T-helper 1 cell treated with Interleukin-12 subunit alpha and Interleukin-12 subunit beta and Interleukin-4 antibody, amounts not matched to agents 30 μg/mL and 1 μg/mL, for 36 hours (primary cell): ENCODE measurements at regions not wholly inside any gene's neighbourhood (a gene's known extent, or its start where the extent isn't known, plus 50 kb on each side); places are given as distances from the start of the nearest gene placed in this dataset.
"Not testable (repeated sequence)": the region's sequence is repeated elsewhere in the genome, so short reads cannot be mapped to it uniquely, and the experiment has no call there.

Experiments
- H3K27ac Mint-ChIP-seq: one replicate; pipeline ENCODE4 v1.8.0; 2021; ENCODE audit warnings: mild to moderate bottlenecking, mixed read lengths
- H3K27me3 Mint-ChIP-seq: one replicate; pipeline ENCODE4 v1.8.0; 2021; ENCODE audit warnings: low read depth, mixed read lengths
- H3K36me3 Mint-ChIP-seq: one replicate; pipeline ENCODE4 v1.8.0; 2021; ENCODE audit warnings: low read depth, mixed read lengths
- H3K4me1 Mint-ChIP-seq: one replicate; pipeline ENCODE4 v1.8.0; 2021; ENCODE audit warnings: low read depth, mixed read lengths
- H3K4me3 Mint-ChIP-seq: one replicate; pipeline ENCODE4 v1.8.0; 2021; ENCODE audit warnings: mild to moderate bottlenecking, moderate library complexity, mixed read lengths
- H3K9me3 Mint-ChIP-seq: one replicate; pipeline ENCODE4 v1.8.0; 2021; ENCODE audit warnings: mixed read lengths

DNA sequence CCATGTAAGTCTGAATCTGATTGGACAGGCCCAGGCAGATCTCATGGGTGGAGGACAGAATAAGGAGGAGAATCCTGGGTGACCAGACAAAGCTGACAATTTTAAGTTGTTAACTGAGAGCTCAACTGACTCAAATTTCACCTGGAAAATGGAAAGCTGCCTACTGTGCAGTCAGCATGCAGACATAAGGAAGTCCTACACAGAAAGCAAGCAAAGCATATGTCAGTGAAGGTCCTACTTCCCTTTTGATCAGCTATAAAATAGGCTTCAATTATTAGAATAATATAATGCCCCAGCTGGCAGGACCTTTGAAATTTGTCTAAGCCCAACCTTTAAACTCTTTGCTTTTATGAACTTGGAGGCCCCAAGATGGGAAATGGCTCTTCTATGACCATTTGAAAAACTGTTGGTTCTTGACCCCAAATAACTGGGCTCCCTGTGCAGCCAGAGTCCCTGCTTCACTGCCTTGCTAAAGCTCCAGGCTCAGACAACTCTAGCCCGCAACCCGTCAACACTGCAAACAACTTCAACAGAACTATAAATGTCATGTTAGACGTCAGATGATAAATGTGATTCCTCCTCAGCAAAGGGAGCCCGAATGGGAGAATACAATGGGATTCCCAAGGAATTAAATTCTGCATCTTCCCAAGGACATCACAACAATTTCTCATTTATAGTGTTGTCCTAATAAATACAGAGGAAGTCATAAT lies 118.9 kb upstream of the ADRA1B start:
- peaks cover 4% of the 10 kb centered on the region for H3K27me3 Mint-ChIP-seq
- H3K27ac Mint-ChIP-seq, result no peak overlapping the region
- no peaks in the 10 kb centered on the region for H3K36me3 Mint-ChIP-seq
- no peaks in the 10 kb centered on the region for H3K4me1 Mint-ChIP-seq
- no peaks in the 10 kb centered on the region for H3K9me3 Mint-ChIP-seq
- H3K4me3 Mint-ChIP-seq, result no peak overlapping the region

- Mint-ChIP-seq H3K27ac (no peak overlapping the region), H3K4me3 (no peak overlapping the region), H3K36me3 (no peaks in the 10 kb centered on the region), H3K9me3 (no peaks in the 10 kb centered on the region), H3K4me1 (no peaks in the 10 kb centered on the region), H3K27me3 (peaks cover 11% of the 10 kb centered on the region)
Observed at GRCh38 chr5:159799701-159800100, 116.6 kb upstream of the ADRA1B start.

GRCh38 chr5:159800131-159800840 lies 116.0 kb upstream of the ADRA1B start:
- H3K36me3 Mint-ChIP-seq, result no peaks in the 10 kb centered on the region
- H3K4me1 Mint-ChIP-seq, result no peaks in the 10 kb centered on the region
- no peaks in the 10 kb centered on the region for H3K9me3 Mint-ChIP-seq
- H3K27me3 Mint-ChIP-seq, result peaks cover 16% of the 10 kb centered on the region
- H3K4me3 Mint-ChIP-seq, result no peak overlapping the region
- H3K27ac Mint-ChIP-seq, result no peak overlapping the region

- Mint-ChIP-seq H3K27ac (no peak overlapping the region), H3K27me3 (peaks cover 16% of the 10 kb centered on the region), H3K9me3 (peaks cover under 1% of the 10 kb centered on the region), H3K4me1 (no peaks in the 10 kb centered on the region), H3K36me3 (no peaks in the 10 kb centered on the region), H3K4me3 (no peak overlapping the region)
Observed at GRCh38 chr5:159801303-159801702, 115.0 kb upstream of the ADRA1B start.

GRCh38 chr5:159802661-159803060 lies 113.6 kb upstream of the ADRA1B start:
- Mint-ChIP-seq H3K27me3 (peaks cover 16% of the 10 kb centered on the region), H3K27ac (no peak overlapping the region), H3K4me3 (no peak overlapping the region), H3K9me3 (peaks cover 11% of the 10 kb centered on the region), H3K4me1 (no peaks in the 10 kb centered on the region), H3K36me3 (no peaks in the 10 kb centered on the region)

- H3K9me3 Mint-ChIP-seq, result peaks cover 11% of the 10 kb centered on the region
- H3K27ac Mint-ChIP-seq, result no peak overlapping the region
- H3K4me3 Mint-ChIP-seq, result no peak overlapping the region
- peaks cover 16% of the 10 kb centered on the region for H3K27me3 Mint-ChIP-seq
- H3K36me3 Mint-ChIP-seq, result no peaks in the 10 kb centered on the region
- H3K4me1 Mint-ChIP-seq, result no peaks in the 10 kb centered on the region
Observed at GRCh38 chr5:159804121-159804520, 112.2 kb upstream of the ADRA1B start.

DNA sequence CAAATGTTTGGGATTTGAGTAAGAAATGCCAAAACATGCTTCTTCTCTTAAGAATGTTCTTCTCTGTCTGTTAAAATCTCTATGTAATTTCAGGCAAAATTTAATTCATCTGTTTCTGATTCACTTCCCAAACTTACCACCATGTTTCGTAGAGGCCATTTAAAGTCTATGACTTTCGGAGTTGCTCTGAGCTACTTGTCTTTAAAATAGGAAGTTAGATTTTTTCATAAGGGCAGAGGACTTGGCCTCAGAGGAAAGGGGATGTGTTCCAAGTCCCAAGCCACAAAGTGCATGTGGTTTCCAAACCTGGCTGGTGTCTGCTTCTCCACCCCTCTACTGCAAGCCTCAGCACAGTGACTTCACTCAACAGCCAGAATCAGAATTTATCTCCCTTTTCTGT lies 111.3 kb upstream of the ADRA1B start:
- Mint-ChIP-seq H3K4me1 (no peaks in the 10 kb centered on the region), H3K27ac (no peak overlapping the region), H3K4me3 (no peak overlapping the region)

GRCh38 chr5:159807135-159807534 lies 109.1 kb upstream of the ADRA1B start:
- Mint-ChIP-seq H3K9me3 (peaks cover 15% of the 10 kb centered on the region), H3K27me3 (peaks cover 13% of the 10 kb centered on the region)
- H3K36me3 Mint-ChIP-seq, H3K4me3 Mint-ChIP-seq, H3K4me1 Mint-ChIP-seq, H3K27ac Mint-ChIP-seq: not testable (repeated sequence)

More for the DNA sequence above, 111.3 kb upstream of the ADRA1B start:
- peaks cover 16% of the 10 kb centered on the region for H3K27me3 Mint-ChIP-seq
- H3K36me3 Mint-ChIP-seq, result no peaks in the 10 kb centered on the region
- peaks cover 11% of the 10 kb centered on the region for H3K9me3 Mint-ChIP-seq

DNA sequence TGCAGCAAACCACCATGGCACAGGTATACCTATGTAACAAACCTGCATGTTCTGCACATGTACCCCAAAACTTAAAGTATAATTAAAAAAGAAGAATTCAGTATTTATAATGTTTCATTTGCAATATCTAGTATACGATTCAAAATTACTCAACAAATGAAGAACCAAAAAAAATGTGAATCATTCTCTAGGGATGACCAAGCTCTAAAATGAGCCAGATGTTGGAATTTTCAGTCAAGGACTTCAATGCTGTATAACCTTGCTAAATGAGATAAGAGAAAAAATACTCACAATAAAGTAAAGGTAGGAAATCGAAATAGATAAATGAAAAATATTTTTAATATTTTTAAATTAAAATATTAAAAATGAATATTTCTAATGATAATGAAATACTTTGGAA lies 108.7 kb upstream of the ADRA1B start:
- peaks cover 10% of the 10 kb centered on the region for H3K27me3 Mint-ChIP-seq
- H3K27ac Mint-ChIP-seq, result no peak overlapping the region
- H3K9me3 Mint-ChIP-seq, result peaks cover 18% of the 10 kb centered on the region
- no peaks in the 10 kb centered on the region for H3K36me3 Mint-ChIP-seq
- H3K4me3 Mint-ChIP-seq, result no peak overlapping the region
- H3K4me1 Mint-ChIP-seq, result no peaks in the 10 kb centered on the region

DNA sequence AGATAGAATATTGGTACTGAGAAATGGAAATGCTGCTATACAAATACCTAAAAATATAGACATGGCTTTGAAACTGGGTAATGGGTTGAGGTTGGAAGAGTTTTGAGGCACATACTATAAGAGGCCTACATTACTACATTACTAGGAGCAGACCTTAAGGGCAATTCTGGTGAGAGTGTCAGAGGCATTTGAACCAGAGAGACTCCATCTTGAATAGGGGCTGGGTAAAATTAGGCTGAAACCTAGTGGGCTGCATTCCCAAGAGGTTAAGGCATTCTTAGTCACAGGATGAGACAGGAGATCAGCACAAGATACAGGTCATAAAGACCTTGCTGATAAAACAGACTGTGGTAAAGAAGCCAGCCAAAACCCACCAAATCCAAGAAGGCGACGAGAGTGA lies 104.6 kb upstream of the ADRA1B start:
- Mint-ChIP-seq H3K27ac (no peak overlapping the region), H3K4me1 (no peaks in the 10 kb centered on the region), H3K36me3 (no peaks in the 10 kb centered on the region)

DNA sequence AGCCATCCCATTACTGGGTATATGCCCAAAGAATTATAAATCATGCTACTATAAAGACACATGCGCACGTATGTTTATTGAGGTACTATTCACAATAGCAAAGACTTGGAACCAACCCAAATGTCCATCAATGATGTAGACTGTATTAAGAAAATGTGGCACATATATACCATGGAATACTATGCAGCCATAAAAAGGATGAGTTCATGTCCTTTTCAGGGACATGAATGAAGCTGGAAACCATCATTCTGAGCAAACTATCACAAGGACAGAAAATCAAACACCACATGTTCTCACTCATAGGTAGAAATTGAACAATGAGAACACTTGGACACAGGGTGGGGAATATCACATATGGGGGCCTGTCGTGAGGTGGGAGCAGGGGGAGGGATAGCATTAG lies 103.5 kb upstream of the ADRA1B start:
- not testable (repeated sequence) for H3K27me3 Mint-ChIP-seq, H3K4me3 Mint-ChIP-seq, H3K9me3 Mint-ChIP-seq, H3K27ac Mint-ChIP-seq, H3K4me1 Mint-ChIP-seq, H3K36me3 Mint-ChIP-seq

More for the DNA sequence above, 104.6 kb upstream of the ADRA1B start:
- Mint-ChIP-seq H3K27me3 (no peaks in the 10 kb centered on the region), H3K4me3 (no peak overlapping the region), H3K9me3 (peaks cover 13% of the 10 kb centered on the region)

- no peaks in the 10 kb centered on the region for H3K36me3 Mint-ChIP-seq
- H3K4me1 Mint-ChIP-seq, result no peaks in the 10 kb centered on the region
- H3K27ac Mint-ChIP-seq, result no peak overlapping the region
- H3K27me3 Mint-ChIP-seq, result peaks cover 3% of the 10 kb centered on the region
- peaks cover 7% of the 10 kb centered on the region for H3K9me3 Mint-ChIP-seq
- no peak overlapping the region for H3K4me3 Mint-ChIP-seq
Observed at GRCh38 chr5:159814222-159814621, 102.1 kb upstream of the ADRA1B start.

- H3K4me1 Mint-ChIP-seq, result no peaks in the 10 kb centered on the region
- no peak overlapping the region for H3K4me3 Mint-ChIP-seq
- H3K27ac Mint-ChIP-seq, result no peak overlapping the region
- H3K27me3 Mint-ChIP-seq, result peaks cover 3% of the 10 kb centered on the region
- peaks cover 7% of the 10 kb centered on the region for H3K9me3 Mint-ChIP-seq
- H3K36me3 Mint-ChIP-seq, result no peaks in the 10 kb centered on the region
Observed at GRCh38 chr5:159814805-159815585, 101.3 kb upstream of the ADRA1B start.

- Mint-ChIP-seq H3K4me3 (no peak overlapping the region), H3K36me3 (no peaks in the 10 kb centered on the region), H3K27me3 (peaks cover 10% of the 10 kb centered on the region), H3K27ac (no peak overlapping the region), H3K4me1 (no peaks in the 10 kb centered on the region), H3K9me3 (peaks cover under 1% of the 10 kb centered on the region)
Observed at GRCh38 chr5:159817262-159818029, 98.8 kb upstream of the ADRA1B start.
